ENCODE measurements at regions not wholly inside any gene's neighbourhood (a gene's known extent, or its start where the extent isn't known, plus 50 kb on each side); places are given as distances from the start of the nearest gene placed in this dataset.

DNA sequence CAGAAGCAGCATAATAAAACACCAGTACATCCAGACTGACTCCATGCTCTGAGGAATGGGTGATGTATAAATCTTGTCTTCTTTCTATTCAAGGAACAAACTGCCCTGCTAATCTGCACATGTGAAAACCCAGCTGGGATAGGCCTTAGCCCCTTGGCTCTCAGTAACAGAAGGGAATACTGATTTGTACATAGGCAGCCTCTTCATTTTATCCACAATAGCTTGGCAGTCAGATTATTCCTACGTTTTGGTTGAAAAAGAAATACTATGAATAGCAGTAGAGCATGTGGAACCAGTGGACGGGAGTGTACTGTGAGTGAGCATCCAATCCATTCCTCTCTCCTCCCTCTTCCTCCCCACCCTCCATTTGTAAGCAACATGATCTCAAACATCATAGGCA lies 113.5 kb upstream of the ARHGAP5 start:
- in situ Hi-C loops (cut with HindIII; ENCODE audit: low sequenced_read_pairs), result no loop called here

DNA sequence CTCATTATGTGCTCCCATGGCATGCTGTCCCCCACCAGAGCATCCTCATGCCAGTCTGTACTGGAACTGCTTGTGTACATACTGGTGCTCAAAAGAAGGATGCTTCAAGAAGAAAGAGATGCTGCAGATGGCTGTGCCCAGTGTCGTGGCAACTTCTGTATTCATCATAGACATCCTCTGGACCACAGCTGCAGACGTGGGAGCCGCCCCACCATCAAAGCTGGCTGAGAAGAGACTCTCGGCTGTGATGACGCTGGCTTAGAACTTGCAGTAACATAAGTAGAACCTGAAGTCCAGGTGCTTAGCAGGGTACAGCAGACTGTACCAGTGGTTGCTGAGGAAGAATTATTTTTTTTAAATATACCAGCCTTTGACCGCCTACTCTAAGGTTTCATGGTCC lies 112.6 kb upstream of the ARHGAP5 start:
- in situ Hi-C loops (cut with HindIII; ENCODE audit: low sequenced_read_pairs), result no loop called here

GRCh38 chr14:31965071-31965734 lies 111.9 kb upstream of the ARHGAP5 start:
- in situ Hi-C loops (cut with HindIII; ENCODE audit: low sequenced_read_pairs), result no loop called here

DNA sequence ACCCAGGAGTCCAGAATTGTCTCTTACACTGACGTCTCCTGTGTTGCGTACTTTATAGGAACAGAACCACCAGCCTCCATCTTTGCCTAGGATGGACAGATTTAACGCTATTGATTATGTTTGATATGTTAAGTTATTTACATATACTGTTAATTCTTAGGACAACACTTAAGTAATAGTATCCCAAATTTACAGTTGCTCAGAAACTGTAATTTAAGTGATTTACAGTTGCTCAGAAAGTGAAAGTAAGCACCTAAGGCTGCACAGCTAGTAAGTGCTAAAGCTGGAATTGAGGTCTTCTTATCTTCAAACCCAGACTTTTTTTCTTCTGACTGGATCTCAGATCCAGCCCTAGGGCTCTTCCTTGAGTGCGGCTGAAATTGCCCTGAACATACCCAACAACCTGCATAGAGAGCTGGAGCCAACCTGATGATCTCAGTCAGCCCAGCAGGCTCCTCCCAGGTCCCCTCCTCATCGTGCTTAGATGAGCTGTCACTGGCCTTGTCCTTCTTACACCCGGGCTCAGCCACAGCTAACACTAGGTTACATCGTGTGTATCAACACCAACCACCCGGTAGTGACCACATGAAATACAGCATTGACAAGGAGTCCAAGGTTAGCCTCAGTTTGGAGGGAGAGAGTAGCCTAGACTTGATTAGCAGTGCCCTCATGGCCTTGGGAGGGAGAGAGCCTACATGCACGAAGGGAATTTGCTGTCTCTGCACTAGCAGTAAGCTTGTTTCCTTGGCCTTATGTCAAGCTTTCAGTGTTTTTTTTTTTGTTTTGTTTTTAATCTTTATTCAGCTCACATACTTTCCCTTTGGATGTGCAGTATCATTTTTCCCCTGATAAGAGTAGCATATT lies 111.1 kb upstream of the ARHGAP5 start:
- in situ Hi-C loops (cut with HindIII; ENCODE audit: low sequenced_read_pairs), result no loop called here

- in situ Hi-C loops (cut with HindIII; ENCODE audit: low sequenced_read_pairs), result no loop called here
Observed at GRCh38 chr14:31966896-31967668, 110.0 kb upstream of the ARHGAP5 start.

GRCh38 chr14:31967669-31967975 lies 109.5 kb upstream of the ARHGAP5 start:
- in situ Hi-C loops (cut with HindIII; ENCODE audit: low sequenced_read_pairs), result no loop called here

DNA sequence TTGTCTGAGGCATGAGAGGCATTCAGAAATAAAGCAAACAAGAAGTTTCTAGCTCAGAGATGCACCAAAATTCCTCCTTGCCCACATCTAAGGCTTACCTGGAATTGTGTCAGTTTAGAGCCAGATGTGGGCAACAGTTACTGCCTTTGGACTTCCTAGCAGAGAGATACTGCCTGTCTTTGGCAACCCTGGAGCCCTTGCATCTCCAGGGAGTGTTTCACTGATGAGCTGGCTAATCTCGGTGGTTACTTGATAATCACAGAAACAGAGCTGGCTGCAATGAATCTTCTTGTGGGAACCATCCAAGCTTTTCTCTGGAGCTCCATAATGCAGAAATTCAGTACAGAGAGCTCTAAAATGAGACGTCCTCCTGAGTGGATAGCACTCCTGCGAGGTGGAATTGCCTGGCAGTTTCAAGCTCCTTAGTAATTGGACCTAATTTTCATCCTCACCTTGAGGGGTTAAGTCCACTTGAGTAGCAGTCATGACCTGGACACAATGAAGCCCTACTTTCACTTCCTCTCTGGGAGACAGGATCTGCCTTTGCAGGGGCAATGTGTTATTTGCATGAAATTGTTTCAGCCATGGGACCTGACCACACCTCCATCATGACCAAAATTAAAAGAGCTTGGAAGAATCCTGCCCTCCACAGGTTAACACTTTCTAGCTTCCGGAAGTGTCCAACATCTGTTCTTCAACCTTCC lies 108.8 kb upstream of the ARHGAP5 start:
- in situ Hi-C loops (cut with HindIII; ENCODE audit: low sequenced_read_pairs), result no loop called here

DNA sequence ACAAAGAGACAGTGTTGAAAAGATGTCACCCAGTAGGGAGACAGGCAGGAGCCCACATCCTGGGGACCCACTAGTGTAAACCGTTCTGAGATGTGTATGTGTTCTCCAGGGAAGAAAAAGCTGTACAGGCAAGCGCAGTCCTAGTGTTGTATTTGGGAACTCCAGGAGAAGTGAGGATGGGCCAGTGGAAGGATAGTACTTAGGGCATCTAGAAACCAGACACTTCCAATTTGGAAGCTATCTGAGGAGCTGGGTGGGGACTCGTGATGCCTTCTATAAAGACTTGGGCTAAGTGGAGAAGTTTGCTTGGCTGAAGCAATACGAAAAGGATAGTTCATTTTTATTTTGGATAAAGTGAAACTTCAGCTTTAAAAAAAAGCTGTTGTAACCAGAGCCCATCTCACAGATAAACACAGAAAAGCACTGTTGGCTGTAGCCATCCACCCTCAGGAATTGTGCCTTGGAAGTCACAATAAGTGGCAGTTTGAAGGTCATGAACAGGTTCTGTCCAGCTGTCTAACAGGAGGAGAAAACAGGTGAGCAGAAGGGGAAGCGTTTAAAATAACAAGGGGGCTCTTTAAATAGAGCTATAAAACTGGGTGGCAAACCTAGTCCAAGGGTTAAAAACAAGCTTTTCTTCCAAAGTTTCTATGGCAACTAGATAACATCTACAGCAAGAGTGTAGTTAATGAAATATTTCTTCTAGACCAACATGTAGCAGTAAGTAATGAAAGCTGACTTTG lies 108.0 kb upstream of the ARHGAP5 start:
- in situ Hi-C loops (cut with HindIII; ENCODE audit: low sequenced_read_pairs), result no loop called here

DNA sequence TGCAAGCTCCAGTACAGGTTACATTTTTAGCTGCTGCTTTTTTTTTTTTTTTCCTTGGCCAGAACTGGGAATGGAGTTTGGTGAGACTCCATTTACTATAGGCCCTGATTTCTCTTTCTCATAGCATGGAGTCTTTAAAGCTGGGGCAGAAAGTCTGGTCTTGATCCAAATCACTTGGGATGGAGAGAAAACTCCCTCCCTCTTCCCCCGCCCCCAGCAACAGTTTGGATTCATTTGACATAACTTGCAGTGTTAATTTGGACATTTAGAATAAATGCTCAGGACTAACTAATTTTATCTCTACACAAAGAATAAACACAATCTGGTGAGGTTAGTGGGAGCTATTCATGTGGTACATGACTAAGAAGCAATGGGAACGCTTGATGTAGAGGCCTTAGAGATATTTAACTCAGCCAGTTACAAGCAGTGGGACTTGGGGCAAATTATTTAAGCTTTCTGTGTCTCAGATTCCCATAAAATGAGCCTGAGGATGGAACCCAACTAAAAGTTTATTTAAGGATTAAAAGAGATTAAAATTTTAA lies 107.3 kb upstream of the ARHGAP5 start:
- in situ Hi-C loops (cut with HindIII; ENCODE audit: low sequenced_read_pairs), result loop anchor here (5.0 kb wide), 1 partner anchor 63 kb away; no protein-coding TSS in a partner anchor

- in situ Hi-C loops (cut with HindIII; ENCODE audit: low sequenced_read_pairs), result loop anchor here (5.0 kb wide), 1 partner anchor 62 kb away; no protein-coding TSS in a partner anchor
Observed at GRCh38 chr14:31970744-31971143, 106.4 kb upstream of the ARHGAP5 start.

GRCh38 chr14:31971612-31972011 lies 105.5 kb upstream of the ARHGAP5 start:
- in situ Hi-C loops (cut with HindIII; ENCODE audit: low sequenced_read_pairs), result loop anchor here (5.0 kb wide), 1 partner anchor 61 kb away; no protein-coding TSS in a partner anchor

GRCh38 chr14:31977001-31977556 lies 100.0 kb upstream of the ARHGAP5 start:
- in situ Hi-C loops (cut with HindIII; ENCODE audit: low sequenced_read_pairs), result no loop called here

- in situ Hi-C loops (cut with HindIII; ENCODE audit: low sequenced_read_pairs), result no loop called here
Observed at GRCh38 chr14:31978423-31978822, 98.7 kb upstream of the ARHGAP5 start.

- in situ Hi-C loops (cut with HindIII; ENCODE audit: low sequenced_read_pairs), result no loop called here
Observed at GRCh38 chr14:31982642-31983041, 94.5 kb upstream of the ARHGAP5 start.

DNA sequence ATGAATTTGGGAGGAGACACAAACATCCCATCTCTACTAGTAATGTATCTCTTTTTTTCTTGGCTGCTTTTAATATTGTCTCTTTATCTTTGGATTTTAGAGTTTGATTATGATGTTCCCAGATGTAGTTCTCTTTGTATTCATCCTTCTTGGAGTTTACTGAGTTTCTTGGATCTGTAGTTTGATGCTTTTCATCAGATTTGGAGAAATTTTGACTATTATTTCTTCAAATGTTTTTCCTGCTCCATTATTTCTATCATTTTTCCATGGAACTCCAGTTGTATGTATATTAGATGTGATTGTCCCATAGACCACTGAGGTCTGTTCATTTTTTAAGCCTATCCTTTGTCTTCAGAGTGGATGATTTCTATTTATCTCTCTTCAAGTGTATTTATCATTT lies 90.7 kb upstream of the ARHGAP5 start:
- in situ Hi-C loops (cut with HindIII; ENCODE audit: low sequenced_read_pairs), result loop anchor here (5.0 kb wide), 1 partner anchor 34 kb away; no protein-coding TSS in a partner anchor

DNA sequence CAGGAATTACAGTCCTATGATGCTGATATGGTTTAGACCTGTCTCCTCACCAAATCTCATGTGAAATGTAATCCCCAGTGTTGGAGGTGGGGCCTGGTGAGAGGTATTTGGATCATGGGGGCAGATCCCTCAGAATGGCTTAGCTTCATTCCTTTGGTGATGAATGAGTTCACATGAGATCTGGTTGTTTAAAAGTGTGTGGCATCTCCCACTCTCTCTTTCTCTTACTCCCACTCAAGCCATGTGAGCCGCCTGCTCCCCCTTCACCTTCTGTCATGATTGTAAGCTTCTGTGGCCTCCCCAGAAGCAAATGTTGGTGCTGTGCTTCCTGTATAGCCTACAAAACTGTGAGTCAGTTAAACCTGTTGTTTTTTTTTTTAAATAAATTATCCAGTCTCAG lies 89.4 kb upstream of the ARHGAP5 start:
- in situ Hi-C loops (cut with HindIII; ENCODE audit: low sequenced_read_pairs), result loop anchor here (5.0 kb wide), 1 partner anchor 35 kb away; no protein-coding TSS in a partner anchor

- in situ Hi-C loops (cut with HindIII; ENCODE audit: low sequenced_read_pairs), result loop anchor here (5.0 kb wide), 1 partner anchor 36 kb away; no protein-coding TSS in a partner anchor
Observed at GRCh38 chr14:31988244-31988643, 88.9 kb upstream of the ARHGAP5 start.

DNA sequence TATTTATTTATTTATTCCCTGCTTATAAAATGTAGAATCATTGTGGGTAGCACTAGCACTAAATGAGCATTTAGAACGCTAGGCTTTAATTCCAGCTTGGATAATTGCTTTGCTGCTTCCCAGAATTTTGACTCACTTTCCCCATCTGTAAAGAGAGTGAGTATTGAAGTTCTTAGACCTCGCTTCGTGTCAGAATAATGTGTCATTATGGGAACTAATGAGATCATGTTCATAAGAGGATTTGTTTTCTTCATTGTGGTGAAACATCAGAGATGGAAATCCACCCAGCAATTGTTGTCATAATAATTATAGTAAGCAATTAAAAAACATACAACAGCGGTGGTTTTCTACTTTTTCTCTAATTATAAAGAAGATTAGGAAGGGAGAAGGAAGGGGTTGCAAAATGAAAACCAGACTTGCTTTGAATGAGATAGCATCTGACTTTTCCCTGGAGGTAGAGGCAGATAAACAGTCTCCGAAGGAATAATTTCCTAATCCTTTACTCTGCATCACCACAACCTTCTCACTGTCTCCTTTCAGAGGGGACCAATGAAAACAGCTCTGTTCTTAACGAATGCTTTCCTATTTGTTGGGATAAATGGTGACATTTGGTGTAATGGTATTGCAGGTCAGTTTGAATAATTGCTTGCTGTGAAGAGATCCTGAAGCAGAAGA lies 86.8 kb upstream of the ARHGAP5 start:
- in situ Hi-C loops (cut with HindIII; ENCODE audit: low sequenced_read_pairs), result no loop called here
